ENCODE measurements at regions not wholly inside any gene's neighbourhood (a gene's known extent, or its start where the extent isn't known, plus 50 kb on each side); places are given as distances from the start of the nearest gene placed in this dataset.

DNA sequence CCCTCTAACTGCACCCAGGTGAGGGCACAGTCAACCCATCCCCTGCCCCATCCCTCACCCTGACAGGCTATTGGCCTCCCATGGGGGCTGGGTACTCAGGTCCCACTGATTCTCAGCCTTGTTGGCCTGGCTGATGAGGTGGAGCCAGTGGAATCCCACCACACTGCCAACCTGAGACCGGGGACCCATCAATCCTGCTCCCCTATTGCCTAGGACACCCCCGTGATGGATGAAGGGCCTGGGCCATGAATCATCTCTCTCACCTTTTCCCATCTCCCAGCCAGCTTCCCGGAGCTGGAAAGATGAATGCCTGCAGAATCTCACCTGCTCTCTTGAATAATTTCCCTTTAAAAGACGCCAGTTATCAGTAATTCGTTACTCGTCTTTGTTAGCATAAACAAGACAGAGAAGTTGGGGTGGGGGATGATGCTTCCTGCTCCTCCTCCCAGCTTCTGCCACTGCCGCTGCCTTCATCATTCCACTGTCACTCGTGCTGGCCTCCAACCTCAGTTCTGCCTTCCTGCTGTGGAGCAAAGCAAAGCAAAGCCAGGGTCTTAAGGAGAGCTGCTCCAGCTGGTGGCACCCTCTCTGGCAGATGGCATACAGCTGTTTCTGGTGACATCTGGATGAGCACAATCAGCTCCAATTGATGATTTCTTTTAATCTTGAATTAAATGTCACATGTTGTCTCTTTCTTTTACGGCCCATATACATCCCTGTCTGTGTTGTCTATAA is 204.0 kb upstream of the NECTIN1 start:
- TF ChIP-seq, protein P1, sequence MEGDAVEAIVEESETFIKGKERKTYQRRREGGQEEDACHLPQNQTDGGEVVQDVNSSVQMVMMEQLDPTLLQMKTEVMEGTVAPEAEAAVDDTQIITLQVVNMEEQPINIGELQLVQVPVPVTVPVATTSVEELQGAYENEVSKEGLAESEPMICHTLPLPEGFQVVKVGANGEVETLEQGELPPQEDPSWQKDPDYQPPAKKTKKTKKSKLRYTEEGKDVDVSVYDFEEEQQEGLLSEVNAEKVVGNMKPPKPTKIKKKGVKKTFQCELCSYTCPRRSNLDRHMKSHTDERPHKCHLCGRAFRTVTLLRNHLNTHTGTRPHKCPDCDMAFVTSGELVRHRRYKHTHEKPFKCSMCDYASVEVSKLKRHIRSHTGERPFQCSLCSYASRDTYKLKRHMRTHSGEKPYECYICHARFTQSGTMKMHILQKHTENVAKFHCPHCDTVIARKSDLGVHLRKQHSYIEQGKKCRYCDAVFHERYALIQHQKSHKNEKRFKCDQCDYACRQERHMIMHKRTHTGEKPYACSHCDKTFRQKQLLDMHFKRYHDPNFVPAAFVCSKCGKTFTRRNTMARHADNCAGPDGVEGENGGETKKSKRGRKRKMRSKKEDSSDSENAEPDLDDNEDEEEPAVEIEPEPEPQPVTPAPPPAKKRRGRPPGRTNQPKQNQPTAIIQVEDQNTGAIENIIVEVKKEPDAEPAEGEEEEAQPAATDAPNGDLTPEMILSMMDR (IDR thresholded peaks at IDR 0.05): no peak
- TF ChIP-seq POLR2A (IDR thresholded peaks at IDR 0.05) (no peak), POLR2AphosphoS5 (IDR thresholded peaks at IDR 0.05) (no peak), EP300 (IDR thresholded peaks at IDR 0.05) (no peak)
